Fibroblast of pulmonary artery (primary cell): ENCODE measurements at regions not wholly inside any gene's neighbourhood (a gene's known extent, or its start where the extent isn't known, plus 50 kb on each side); places are given as distances from the start of the nearest gene placed in this dataset.

Source experiments
- DNase-seq: peaks from one replicate; pipeline ENCODE4 v3.0.0-alpha.2; 2010; ENCODE audit warnings: low read depth
- H3K4me3 ChIP-seq: replicated peaks from 2 replicates; pipeline ENCODE4 v1.5.1; 2011; ENCODE audit warnings: low read depth, mild to moderate bottlenecking, control low read depth, low read length, moderate library complexity
- CTCF ChIP-seq: IDR thresholded peaks from 2 replicates; pipeline ENCODE4 v1.5.1; 2011; ENCODE audit warnings: mild to moderate bottlenecking, control low read depth, low read length, inconsistent platforms; ENCODE audit errors: missing control alignments

DNA sequence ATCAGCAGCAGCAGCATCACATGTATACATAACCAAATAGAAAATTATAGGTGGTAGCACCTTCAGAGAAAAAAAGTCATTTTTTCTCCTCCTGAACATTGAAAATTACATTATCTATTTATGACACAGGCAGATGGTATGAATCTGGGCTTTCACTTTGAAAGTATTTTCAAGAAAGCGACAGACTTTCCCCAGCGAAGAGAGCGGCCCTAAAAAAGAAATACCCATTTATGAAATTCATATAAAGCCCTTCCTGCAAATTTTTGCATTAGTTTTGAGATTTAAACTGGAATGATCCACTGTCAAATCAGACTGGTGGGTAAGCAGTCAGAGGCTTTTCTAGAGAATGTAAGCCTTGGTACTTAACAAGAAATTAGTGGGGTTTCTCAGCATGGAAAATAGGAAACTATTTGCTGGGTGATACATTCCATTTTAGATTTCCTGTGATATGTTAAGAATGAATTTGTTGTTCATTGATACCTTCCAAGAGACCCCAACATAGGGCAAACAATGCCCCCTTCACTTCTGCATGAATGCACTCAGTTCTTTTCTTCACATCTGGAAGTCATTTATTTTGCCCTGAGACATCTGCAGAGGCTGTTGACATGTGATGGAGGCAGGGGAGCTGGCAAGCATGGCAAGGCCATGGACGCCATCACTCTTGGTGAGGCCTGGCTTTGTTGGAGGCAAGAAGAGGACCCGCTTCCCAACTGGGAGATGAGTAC, 147.0 kb downstream of the LINC00237 start:
- TF ChIP-seq CTCF: no peak
- DNase-seq: no peak
- H3K4me3 ChIP-seq: no peak overlapping the region

DNA sequence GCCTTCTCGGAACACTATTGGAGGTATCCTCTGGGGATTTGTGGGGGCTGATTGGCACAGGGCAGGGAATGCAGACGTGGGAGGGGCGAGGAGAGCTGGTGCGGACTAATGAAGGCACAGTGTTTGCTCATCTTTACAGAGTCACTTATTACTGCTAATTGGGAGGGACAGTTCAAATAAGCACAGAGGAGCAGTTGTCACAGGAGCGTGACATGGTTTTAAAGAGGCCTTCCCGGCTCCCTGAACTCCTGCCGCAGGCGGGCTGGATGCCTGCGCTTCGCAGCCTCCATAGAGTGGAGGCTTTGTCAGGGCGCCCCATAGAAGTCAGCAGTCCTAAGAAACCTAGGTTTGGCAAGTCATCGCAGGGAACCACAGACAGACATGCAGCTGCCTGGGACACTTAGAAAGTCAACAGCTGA, 149.6 kb downstream of the LINC00237 start:
- no peak overlapping the region for H3K4me3 ChIP-seq
- no peak for DNase-seq
- TF ChIP-seq CTCF: no peak

- DNase-seq: no peak
- no peak for TF ChIP-seq CTCF
- no peak overlapping the region for H3K4me3 ChIP-seq
Observed at GRCh38 chr20:20955892-20956291, 150.3 kb downstream of the LINC00237 start.

DNA sequence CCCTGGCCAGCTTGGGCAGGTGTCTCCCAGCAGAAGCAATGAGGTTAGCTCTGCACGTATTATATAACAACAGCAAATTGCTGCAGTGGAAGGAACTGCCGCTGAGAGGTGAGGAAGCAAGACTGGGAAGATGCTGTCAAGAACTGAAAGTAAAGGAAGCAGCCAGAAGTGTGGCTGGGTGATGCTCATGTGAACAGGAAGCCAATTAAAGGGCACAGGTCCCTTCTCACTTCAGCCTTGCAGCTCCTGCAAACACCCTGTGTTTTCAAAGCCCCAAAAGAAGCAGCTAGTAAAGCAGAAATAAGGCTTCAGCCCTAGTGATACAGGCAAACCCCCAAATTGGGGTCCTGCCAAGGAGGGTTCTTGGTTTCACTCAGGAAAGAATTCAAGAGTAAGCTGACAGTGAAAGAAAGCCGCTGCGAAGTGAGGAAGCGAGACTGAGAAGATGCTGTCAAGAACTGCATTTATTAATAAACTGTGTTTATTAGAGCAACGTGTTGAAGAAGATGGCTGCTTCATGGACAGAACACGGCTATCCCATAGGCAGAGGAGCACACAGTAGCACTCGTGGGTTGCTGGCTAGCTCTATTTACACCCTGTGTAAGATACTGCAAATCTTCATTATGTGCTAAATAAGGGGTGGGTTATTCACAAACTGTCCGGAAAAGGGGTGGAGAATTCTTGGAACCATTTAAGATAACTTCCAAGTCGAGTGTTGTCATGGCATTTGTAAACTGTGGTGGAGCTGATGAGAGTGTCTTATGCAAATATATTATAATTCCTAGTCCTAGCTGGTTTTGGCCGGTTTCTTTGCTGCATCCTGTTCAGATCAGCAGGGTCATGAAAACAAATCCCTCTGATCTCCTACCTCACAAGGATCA, 152.2 kb downstream of the LINC00237 start:
- H3K4me3 ChIP-seq: no peak overlapping the region
- no peak for DNase-seq
- no peak for TF ChIP-seq CTCF

DNA sequence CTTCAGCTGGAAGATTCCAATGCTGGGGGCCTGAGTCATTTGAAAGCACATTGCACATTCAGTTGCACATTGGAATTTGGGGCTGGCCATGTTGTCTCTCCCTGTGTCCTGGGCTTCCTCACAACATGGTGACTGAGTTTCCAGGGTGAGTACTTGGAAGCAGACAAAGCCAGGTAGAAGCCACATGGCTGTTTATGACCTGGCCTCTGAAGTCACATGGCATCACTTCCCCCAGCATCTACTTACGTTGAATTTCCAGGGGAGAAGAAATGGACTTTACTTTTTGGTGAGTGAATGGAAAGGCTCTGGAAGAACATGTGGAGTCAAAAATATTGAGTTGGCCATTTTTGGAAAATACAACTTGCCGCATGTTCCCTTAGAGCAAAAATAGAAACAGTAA, 155.5 kb downstream of the LINC00237 start:
- no peak overlapping the region for H3K4me3 ChIP-seq
- no peak for TF ChIP-seq CTCF
- no peak for DNase-seq

- no peak for DNase-seq
- no peak overlapping the region for H3K4me3 ChIP-seq
- TF ChIP-seq CTCF: no peak
Observed at GRCh38 chr20:20946122-20946759, 159.9 kb downstream of the LINC00237 start.
